K562 (cell line): ENCODE measurements at regions not wholly inside any gene's neighbourhood (a gene's known extent, or its start where the extent isn't known, plus 50 kb on each side); places are given as distances from the start of the nearest gene placed in this dataset.

ENCODE experiments used
- ATAC-seq: fragments of 200-7000 bp; cut with Tn5 transposase; 3 replicates; pipeline ENCODE4 v1.9.1; 2020; ENCODE audit warnings: moderate library complexity
- BruUV-seq: library from RNA; stranded (reverse); fragments of 400-500 nt; replicated peaks from 2 replicates; lab custom pipeline; 2021; lab: Mats Ljungman, UMichigan
- CTCF ChIA-PET: fragments of 300-600 bp; formaldehyde crosslinking; extraction: SDS; loops from one replicate; lab custom pipeline; 2021; ENCODE audit warnings: low intra/inter-chr PET ratio; lab: Yijun Ruan, JAX
- POLR2A ChIA-PET: fragments of 300-600, 350-650 bp; sonication (Branson Sonifier 250); formaldehyde crosslinking; extraction: SDS; loops from one replicate; lab custom pipeline; 2021; ENCODE audit warnings: antibody characterized with exemption, inconsistent platforms; lab: Yijun Ruan, JAX
- DNase-seq, 4 experiments: peaks; one replicate each; pipeline versions ENCODE4 v3.0.0 to v3.0.0-alpha.2; 2011 to 2018; ENCODE audit warnings: low spot score in 3 of 4, mixed read lengths in 3 of 4; ENCODE audit errors: extremely low read depth in 1 of 4
- FAIRE-seq: peaks from 2 replicates; lab custom pipeline; 2011; peaks lifted over from hg19 to GRCh38; lab: Jason Lieb, UNC
- H2AFZ ChIP-seq: 2 replicates; pipeline ENCODE4 v1.6.0; 2011; ENCODE audit warnings: low read depth, low read length, control low read depth, inconsistent platforms
- H3K27ac ChIP-seq: fragments of 200-600 bp; 3 replicates; pipeline ENCODE4 v1.8.0; 2011; ENCODE audit warnings: low read depth, mild to moderate bottlenecking, control low read depth, inconsistent platforms, low read length, moderate library complexity, mixed read lengths; ENCODE audit errors: extremely low read depth
- H3K27me3 ChIP-seq, 2 experiments: fragments of 300-600 bp in 1 of 2; 2 replicates in 1 of 2; 3 replicates in 1 of 2; pipeline versions ENCODE4 v1.6.0 to v1.8.0; 2011; ENCODE audit warnings: inconsistent platforms in 2 of 2, low read length in 2 of 2, mild to moderate bottlenecking in 1 of 2, mixed read lengths in 1 of 2, moderate library complexity in 1 of 2; ENCODE audit not compliant: control insufficient read depth in 2 of 2, insufficient read depth in 2 of 2
- H3K36me3 ChIP-seq: fragments of 300-600 bp; 3 replicates; pipeline ENCODE4 v1.8.0; 2011; ENCODE audit warnings: mild to moderate bottlenecking, low read length, inconsistent platforms; ENCODE audit not compliant: control insufficient read depth, insufficient read depth
- H3K4me1 ChIP-seq, 2 experiments: fragments of 200-600 bp in 1 of 2; replicated peaks in 1 of 2; 2 replicates in 1 of 2; 3 replicates in 1 of 2; pipeline versions ENCODE4 v1.5.1 to v1.8.0; 2011; ENCODE audit warnings: inconsistent platforms in 2 of 2, low read length in 2 of 2, mild to moderate bottlenecking in 1 of 2, mixed read lengths in 1 of 2, moderate library complexity in 1 of 2; ENCODE audit not compliant: control insufficient read depth in 2 of 2, insufficient read depth in 2 of 2
- H3K4me2 ChIP-seq: 2 replicates; pipeline ENCODE4 v1.6.1; 2011; ENCODE audit warnings: low read length, control low read depth, inconsistent platforms, mixed read lengths; ENCODE audit not compliant: insufficient read depth
- H3K4me3 ChIP-seq: fragments of 200-600 bp; sonication (generic), shearing (Covaris generic); 2 replicates; pipeline ENCODE4 v1.5.1; 2016; ENCODE audit warnings: control low read depth, inconsistent platforms
- H3K79me2 ChIP-seq: fragments of 200-600 bp; 3 replicates; pipeline ENCODE4 v1.8.0; 2011; ENCODE audit warnings: low read length, inconsistent platforms; ENCODE audit not compliant: control insufficient read depth, insufficient read depth
- H3K9ac ChIP-seq, 2 experiments: 2 replicates each; pipeline versions ENCODE4 v1.6.0 to v1.6.1; 2011; ENCODE audit warnings: low read depth in 2 of 2, low read length in 2 of 2, control low read depth in 1 of 2, inconsistent platforms in 1 of 2, mild to moderate bottlenecking in 1 of 2, mixed read lengths in 1 of 2; ENCODE audit not compliant: insufficient read depth in 1 of 2
- H3K9me1 ChIP-seq: one replicate; pipeline ENCODE4 v1.6.0; 2011; ENCODE audit warnings: inconsistent platforms, mild to moderate bottlenecking, low read length, moderate library complexity; ENCODE audit not compliant: control insufficient read depth, insufficient read depth
- H3K9me3 ChIP-seq: replicated peaks from 2 replicates; pipeline ENCODE4 v1.5.1; 2011; ENCODE audit warnings: low read depth, low read length, inconsistent platforms; ENCODE audit not compliant: control insufficient read depth, insufficient read depth
- H4K20me1 ChIP-seq: replicated peaks from 2 replicates; pipeline ENCODE4 v1.6.1; 2011; ENCODE audit warnings: low read length, inconsistent platforms, mixed read lengths; ENCODE audit not compliant: control insufficient read depth, insufficient read depth
- EZH2 ChIP-seq: IDR thresholded peaks from 2 replicates; pipeline ENCODE4 v1.6.1; 2012; ENCODE audit warnings: low read depth, mild to moderate bottlenecking, inconsistent platforms, low read length, borderline replicate concordance
- FUS ChIP-seq: fragments of 200-400 bp; formaldehyde crosslinking; optimal IDR thresholded peaks from 2 replicates; pipeline ENCODE3; 2017; ENCODE audit warnings: low read depth, low read length
- WGBS: fragments of 100-300 bp; shearing (Covaris generic); methylation state at CpG from one replicate; pipeline ENCODE4 v1.1.6; 2016; ENCODE audit warnings: low coverage, mixed read lengths; ENCODE audit not compliant: insufficient coverage; ENCODE audit errors: missing lambda C conversion rate; 5-methylcytosine and 5-hydroxymethylcytosine counted together
- in situ Hi-C: fragments of 300-500 bp; cut with MboI; formaldehyde crosslinking; loops from 4 replicates; pipeline ENCODE4 v1.15.0; 2018; ENCODE audit warnings: inconsistent platforms, mixed read lengths
- intact Hi-C: fragments of 100-400 bp; cut with micrococcal nuclease; formaldehyde crosslinking; loops from 2 replicates; pipeline ENCODE4 v1.14.2; 2022

GRCh38 chr9:26262421-26263107, 584.3 kb upstream of the TUSC1 start:
- Histone ChIP-seq H2AFZ (no peak overlapping the region), H3K9me1 (no peaks in the 10 kb centered on the region), H3K79me2 (no peaks in the 10 kb centered on the region), H3K27ac (no peak overlapping the region), H3K4me1 (no peaks in the 10 kb centered on the region), H3K4me2 (no peak overlapping the region), H3K9ac (no peak overlapping the region), H3K36me3 (no peaks in the 10 kb centered on the region), H4K20me1 (no peaks in the 10 kb centered on the region), H3K9me3 (no peaks in the 10 kb centered on the region), H3K27me3 (no peaks in the 10 kb centered on the region), H3K4me3 (no peak overlapping the region)
- FAIRE-seq = no peak
- POLR2A ChIA-PET = no interaction called here
- WGBS = no CpG with 5 or more reads among the region's 1 CpG
- TF ChIP-seq FUS = no peak
- CTCF ChIA-PET = no interaction called here
- no peak for DNase-seq
- no peak for ATAC-seq
- BruUV-seq = no TSS peak
- intact Hi-C loops = no loop called here
- in situ Hi-C loops = no loop called here

- FAIRE-seq = no peak
- Histone ChIP-seq H3K4me1 (no peaks in the 10 kb centered on the region), H3K27ac (no peak overlapping the region), H4K20me1 (no peaks in the 10 kb centered on the region), H3K36me3 (no peaks in the 10 kb centered on the region), H3K79me2 (no peaks in the 10 kb centered on the region), H3K4me2 (no peak overlapping the region), H3K9me3 (no peaks in the 10 kb centered on the region), H3K27me3 (no peaks in the 10 kb centered on the region), H3K9ac (no peak overlapping the region), H3K4me3 (no peak overlapping the region), H2AFZ (no peak overlapping the region), H3K9me1 (no peaks in the 10 kb centered on the region)
- no TSS peak for BruUV-seq
- TF ChIP-seq EZH2 = no peak
- ChIA-PET CTCF (no interaction called here), POLR2A (no interaction called here)
- intact Hi-C loops = no loop called here
- in situ Hi-C loops = no loop called here
- WGBS = no CpG with 5 or more reads among the region's 3 CpGs
- DNase-seq = no peak
- ATAC-seq = no peak
These were observed 583.5 kb upstream of the TUSC1 start for GRCh38 chr9:26261503-26262330.
